B cell (primary cell): ENCODE measurements at regions not wholly inside any gene's neighbourhood (a gene's known extent, or its start where the extent isn't known, plus 50 kb on each side); places are given as distances from the start of the nearest gene placed in this dataset.

Source experiments
- ATAC-seq: fragments of 200-7000 bp; cut with Tn5 transposase; one replicate; pipeline ENCODE4 v1.10.0; 2021; ENCODE audit warnings: low read depth, mild to moderate bottlenecking, moderate number of reproducible peaks, moderate library complexity
- CTCF ChIA-PET: fragments of 350-600 bp; sonication (Branson Sonifier 250); formaldehyde crosslinking; loops from one replicate; lab custom pipeline; 2021; ENCODE audit warnings: antibody characterized with exemption, inconsistent platforms; lab: Charles Lee
- POLR2A ChIA-PET: fragments of 350-600 bp; sonication (Branson Sonifier 250); formaldehyde crosslinking; loops from one replicate; lab custom pipeline; 2021; ENCODE audit warnings: antibody characterized with exemption; lab: Charles Lee
- DNase-seq: peaks from one replicate; pipeline ENCODE4 v3.0.0; 2013
- H2AFZ ChIP-seq: 2 replicates; pipeline ENCODE4 v1.6.1; 2012; ENCODE audit warnings: mild to moderate bottlenecking, low read depth, low read length; ENCODE audit not compliant: insufficient read depth, poor library complexity, severe bottlenecking
- H3K27ac ChIP-seq, 2 donors: 1 replicate in 1 of 2; 2 replicates in 1 of 2; pipeline ENCODE4 v1.5.1; 2012 to 2013; ENCODE audit warnings: low read length in 2 of 2, mild to moderate bottlenecking in 2 of 2, moderate library complexity in 1 of 2
- H3K27me3 ChIP-seq, 4 experiments: fragments of 200-600 bp in 1 of 4; sonication (generic) in 1 of 4; replicated peaks in 1 of 4; 1 replicate in 2 of 4; 2 replicates in 2 of 4; pipeline versions ENCODE4 v1.6.1 to v1.7.0; 2013 to 2016; ENCODE audit warnings: low read length in 3 of 4, mild to moderate bottlenecking in 2 of 4, mixed read lengths in 1 of 4, moderate library complexity in 1 of 4; ENCODE audit not compliant: insufficient read depth in 4 of 4, control insufficient read depth in 3 of 4; ENCODE audit errors: control extremely low read depth in 1 of 4
- H3K36me3 ChIP-seq, 2 experiments: replicated peaks in 1 of 2; 1 replicate in 1 of 2; 2 replicates in 1 of 2; pipeline versions ENCODE4 v1.6.1 to v1.7.1; 2013; ENCODE audit warnings: low read length in 1 of 2; ENCODE audit not compliant: insufficient read depth in 2 of 2, control insufficient read depth in 1 of 2; ENCODE audit errors: control extremely low read depth in 1 of 2, extremely low read depth in 1 of 2
- H3K4me1 ChIP-seq, 2 donors: fragments of 200-600 bp in 1 of 2; sonication (generic) in 1 of 2; 1 replicate in 1 of 2; 2 replicates in 1 of 2; pipeline versions ENCODE4 v1.5.1 to v1.6.1; 2013 to 2017; ENCODE audit warnings: low read length in 2 of 2; ENCODE audit not compliant: control insufficient read depth in 2 of 2, insufficient read depth in 2 of 2
- H3K4me2 ChIP-seq: replicated peaks from 2 replicates; pipeline ENCODE3; 2012; ENCODE audit warnings: mild to moderate bottlenecking, low read depth, low read length; ENCODE audit not compliant: poor library complexity, severe bottlenecking
- H3K4me3 ChIP-seq, 5 experiments: fragments of 200-600 bp in 1 of 5; sonication (generic) in 1 of 5; 1 replicate in 3 of 5; 2 replicates in 2 of 5; pipeline versions ENCODE4 v1.5.1 to v1.7.0; 2011 to 2016; ENCODE audit warnings: low read length in 4 of 5, mild to moderate bottlenecking in 4 of 5, low read depth in 2 of 5, control low read depth in 1 of 5, moderate library complexity in 1 of 5; ENCODE audit not compliant: insufficient read depth in 1 of 5; ENCODE audit errors: control extremely low read depth in 1 of 5, extremely low read depth in 1 of 5
- H3K79me2 ChIP-seq: fragments of 200-600 bp; sonication (generic); one replicate; pipeline ENCODE4 v1.6.0; 2016; ENCODE audit warnings: low read length; ENCODE audit not compliant: control insufficient read depth, insufficient read depth
- H3K9ac ChIP-seq: fragments of 200-600 bp; sonication (generic); 2 replicates; pipeline ENCODE4 v1.6.1; 2017; ENCODE audit warnings: mild to moderate bottlenecking, low read length, moderate library complexity
- H3K9me3 ChIP-seq, 3 donors: one replicate each; pipeline versions ENCODE4 v1.6.1 to v1.7.1; 2013; ENCODE audit warnings: low read length in 2 of 3; ENCODE audit not compliant: control insufficient read depth in 2 of 3, insufficient read depth in 1 of 3; ENCODE audit errors: control extremely low read depth in 1 of 3
- H4K20me1 ChIP-seq: 2 replicates; pipeline ENCODE4 v1.6.0; 2012; ENCODE audit warnings: mild to moderate bottlenecking, low read length; ENCODE audit not compliant: insufficient read depth, control insufficient read depth, poor library complexity, severe bottlenecking
- H3K27ac Mint-ChIP-seq: one replicate; pipeline ENCODE4 v1.8.0; 2021; ENCODE audit warnings: mixed read lengths
- H3K27me3 Mint-ChIP-seq: one replicate; pipeline ENCODE4 v1.8.0; 2021; ENCODE audit warnings: mixed read lengths
- H3K4me1 Mint-ChIP-seq: one replicate; pipeline ENCODE4 v1.8.0; 2021; ENCODE audit warnings: mixed read lengths
- H3K4me3 Mint-ChIP-seq: one replicate; pipeline ENCODE4 v1.8.0; 2021; ENCODE audit warnings: mixed read lengths
- H3K9me3 Mint-ChIP-seq: one replicate; pipeline ENCODE4 v1.8.0; 2022; ENCODE audit warnings: mixed read lengths; ENCODE audit not compliant: insufficient read depth
- EZH2 ChIP-seq: IDR thresholded peaks from 2 replicates; pipeline ENCODE4 v1.6.1; 2012; ENCODE audit warnings: borderline replicate concordance, low read depth, mild to moderate bottlenecking, moderate library complexity, low read length; ENCODE audit not compliant: insufficient read depth, poor library complexity, severe bottlenecking
- WGBS: methylation state at CpG from one replicate; pipeline ENCODE4 v1.1.5; 2013; ENCODE audit warnings: missing lambda C conversion rate; ENCODE audit not compliant: insufficient coverage; 5-methylcytosine and 5-hydroxymethylcytosine counted together
- intact Hi-C: fragments of 100-400 bp; cut with micrococcal nuclease; formaldehyde crosslinking; loops from one replicate; pipeline ENCODE4 v1.10.0; 2022
- TF ChIP-seq, protein P1 (sequence below): fragments of 200-600 bp; IDR thresholded peaks from one replicate; pipeline ENCODE4 v1.8.0; 2022; ENCODE audit warnings: antibody characterized with exemption, mild to moderate bottlenecking

DNA sequence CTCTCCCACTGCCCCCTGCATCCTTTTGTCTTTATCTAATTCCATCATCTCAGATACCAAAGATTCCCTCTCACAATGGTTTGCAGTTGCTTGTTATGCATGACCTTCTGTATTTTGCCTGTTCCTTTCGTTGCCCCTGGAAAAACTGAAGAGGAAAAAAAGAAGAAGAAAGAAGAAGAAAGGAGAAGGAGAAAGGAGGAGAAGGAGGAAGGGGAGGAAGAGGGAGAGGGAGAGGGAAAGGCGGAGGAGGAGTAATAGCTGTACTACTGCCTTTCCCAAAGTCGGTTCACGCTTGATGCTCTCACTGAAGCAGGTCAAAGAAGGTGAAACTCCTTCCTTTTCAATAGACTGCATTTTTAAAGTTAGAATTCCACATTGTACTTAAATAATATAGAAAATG lies 513.8 kb downstream of the PTPRC start:
- DNase-seq (no peak), ATAC-seq (no peak)
- Histone ChIP-seq H3K4me3 (no peak overlapping the region), H3K4me1 (peaks cover 8 to 19% of the 10 kb centered on the region in 2 donors), H3K27ac (no peak overlapping the region), H3K9me3 (peaks cover 0 to 4% (median 0%) of the 10 kb centered on the region in 3 donors), H3K27me3 (peaks cover 0 to 77% (median 30%) of the 10 kb centered on the region in 4 experiments), H3K9ac (no peak overlapping the region), H3K36me3 (no peaks in the 10 kb centered on the region), H4K20me1 (no peaks in the 10 kb centered on the region), H2AFZ (no peak overlapping the region), H3K4me2 (no peak overlapping the region), H3K79me2 (no peaks in the 10 kb centered on the region)
- 71% methylated on average over 1 of the region's 4 CpGs for WGBS
- H3K4me1 Mint-ChIP-seq: peaks cover 17% of the 10 kb centered on the region
- no peak overlapping the region for H3K27ac Mint-ChIP-seq
- no peaks in the 10 kb centered on the region for H3K9me3 Mint-ChIP-seq
- CTCF ChIA-PET: no interaction called here
- TF ChIP-seq, protein P1, sequence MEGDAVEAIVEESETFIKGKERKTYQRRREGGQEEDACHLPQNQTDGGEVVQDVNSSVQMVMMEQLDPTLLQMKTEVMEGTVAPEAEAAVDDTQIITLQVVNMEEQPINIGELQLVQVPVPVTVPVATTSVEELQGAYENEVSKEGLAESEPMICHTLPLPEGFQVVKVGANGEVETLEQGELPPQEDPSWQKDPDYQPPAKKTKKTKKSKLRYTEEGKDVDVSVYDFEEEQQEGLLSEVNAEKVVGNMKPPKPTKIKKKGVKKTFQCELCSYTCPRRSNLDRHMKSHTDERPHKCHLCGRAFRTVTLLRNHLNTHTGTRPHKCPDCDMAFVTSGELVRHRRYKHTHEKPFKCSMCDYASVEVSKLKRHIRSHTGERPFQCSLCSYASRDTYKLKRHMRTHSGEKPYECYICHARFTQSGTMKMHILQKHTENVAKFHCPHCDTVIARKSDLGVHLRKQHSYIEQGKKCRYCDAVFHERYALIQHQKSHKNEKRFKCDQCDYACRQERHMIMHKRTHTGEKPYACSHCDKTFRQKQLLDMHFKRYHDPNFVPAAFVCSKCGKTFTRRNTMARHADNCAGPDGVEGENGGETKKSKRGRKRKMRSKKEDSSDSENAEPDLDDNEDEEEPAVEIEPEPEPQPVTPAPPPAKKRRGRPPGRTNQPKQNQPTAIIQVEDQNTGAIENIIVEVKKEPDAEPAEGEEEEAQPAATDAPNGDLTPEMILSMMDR: no peak
- no peak for TF ChIP-seq EZH2
- H3K4me3 Mint-ChIP-seq: no peak overlapping the region
- intact Hi-C loops: no loop called here
- H3K27me3 Mint-ChIP-seq: peaks cover 66% of the 10 kb centered on the region
- POLR2A ChIA-PET: no interaction called here

DNA sequence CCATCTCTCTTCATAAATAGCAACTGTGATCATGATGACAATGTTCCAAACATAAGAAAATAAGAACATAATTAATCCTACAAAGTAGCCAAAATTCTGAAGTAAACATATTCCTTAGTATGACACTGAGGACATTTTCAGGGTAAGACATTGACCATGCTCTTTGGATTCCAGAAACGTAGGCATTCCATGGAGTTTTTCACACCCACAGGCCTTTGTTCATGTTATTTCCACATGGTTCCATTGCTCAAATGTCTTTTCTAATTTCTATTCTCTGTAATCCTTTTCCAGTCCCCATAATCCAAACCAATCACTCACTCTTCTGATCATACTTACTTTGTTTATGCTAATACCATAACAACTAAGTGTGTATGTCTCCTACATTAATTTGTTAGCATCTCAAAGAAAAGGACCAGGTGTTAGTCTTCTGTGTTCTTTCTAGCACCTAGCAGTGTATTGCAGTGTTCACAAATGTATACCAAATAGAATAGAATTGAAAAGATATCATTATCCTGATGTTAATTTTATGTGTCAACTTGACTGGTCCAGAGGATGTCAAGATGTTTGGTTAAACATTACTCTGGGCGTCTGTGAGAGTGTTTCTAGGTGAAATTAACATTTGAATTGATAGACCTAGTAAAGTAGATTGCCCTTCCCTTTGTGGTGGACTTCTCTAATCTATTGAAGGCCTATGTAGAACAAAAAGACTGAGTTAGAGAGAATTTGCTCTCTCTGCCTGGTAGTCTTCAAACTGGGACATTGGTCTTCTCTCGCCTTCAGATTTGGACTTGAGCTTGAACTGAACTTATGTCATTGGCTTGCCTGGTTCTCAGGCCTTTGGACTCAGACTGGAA lies 516.6 kb downstream of the PTPRC start:
- H3K4me2 ChIP-seq: no peak overlapping the region
- H3K9me3 ChIP-seq: peaks cover 0 to 4% (median 0%) of the 10 kb centered on the region in 3 donors
- intact Hi-C loops: no loop called here
- no peak for TF ChIP-seq EZH2
- TF ChIP-seq, protein P1: no peak
- H3K4me1 ChIP-seq: peaks cover 8 to 19% of the 10 kb centered on the region in 2 donors
- Mint-ChIP-seq H3K4me1 (peaks cover 17% of the 10 kb centered on the region), H3K9me3 (no peaks in the 10 kb centered on the region), H3K4me3 (no peak overlapping the region), H3K27me3 (peaks cover 60% of the 10 kb centered on the region), H3K27ac (no peak overlapping the region)
- no peak overlapping the region for H2AFZ ChIP-seq
- peaks cover 0 to 56% (median 24%) of the 10 kb centered on the region in 4 experiments for H3K27me3 ChIP-seq
- H3K4me3 ChIP-seq: no peak overlapping the region
- POLR2A ChIA-PET: no interaction called here
- H4K20me1 ChIP-seq: no peaks in the 10 kb centered on the region
- 60% methylated on average over 2 of the region's 3 CpGs for WGBS
- no peak for ATAC-seq
- CTCF ChIA-PET: no interaction called here
- H3K9ac ChIP-seq: no peak overlapping the region
- H3K27ac ChIP-seq: no peak overlapping the region
- no peaks in the 10 kb centered on the region for H3K36me3 ChIP-seq
- DNase-seq: no peak
- no peaks in the 10 kb centered on the region for H3K79me2 ChIP-seq
